HG02571 (cell line): ENCODE measurements at regions not wholly inside any gene's neighbourhood (a gene's known extent, or its start where the extent isn't known, plus 50 kb on each side); places are given as distances from the start of the nearest gene placed in this dataset.
"Not testable (repeated sequence)": the region's sequence is repeated elsewhere in the genome, so short reads cannot be mapped to it uniquely, and the experiment has no call there.

Experiments
- ATAC-seq: cut with Tn5 transposase; IDR thresholded peaks from one replicate; pipeline ENCODE4 v1.9.1; 2021; ENCODE audit warnings: mild to moderate bottlenecking, moderate library complexity; ENCODE audit not compliant: unreplicated experiment

DNA sequence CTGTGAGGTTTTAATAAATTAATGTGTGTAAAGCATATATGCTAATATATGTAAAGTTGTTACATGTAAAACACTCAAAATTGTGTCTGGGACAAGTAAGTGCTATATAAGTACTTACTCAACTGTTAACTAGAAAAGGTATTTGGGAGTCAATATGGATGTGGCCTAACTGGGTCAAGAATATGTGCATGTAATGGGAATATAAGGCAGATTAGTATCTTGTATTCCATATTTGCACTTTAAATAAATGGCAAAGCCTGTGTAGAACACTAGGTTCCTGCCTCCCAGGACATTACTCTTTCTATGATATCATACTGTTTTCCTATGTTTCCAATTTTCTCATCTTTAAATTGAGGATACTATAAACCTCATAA is 270.6 kb downstream of the FBXO8 start:
- ATAC-seq: no peak

GRCh38 chr4:174012135-174012885 is 271.2 kb downstream of the FBXO8 start:
- no peak for ATAC-seq

DNA sequence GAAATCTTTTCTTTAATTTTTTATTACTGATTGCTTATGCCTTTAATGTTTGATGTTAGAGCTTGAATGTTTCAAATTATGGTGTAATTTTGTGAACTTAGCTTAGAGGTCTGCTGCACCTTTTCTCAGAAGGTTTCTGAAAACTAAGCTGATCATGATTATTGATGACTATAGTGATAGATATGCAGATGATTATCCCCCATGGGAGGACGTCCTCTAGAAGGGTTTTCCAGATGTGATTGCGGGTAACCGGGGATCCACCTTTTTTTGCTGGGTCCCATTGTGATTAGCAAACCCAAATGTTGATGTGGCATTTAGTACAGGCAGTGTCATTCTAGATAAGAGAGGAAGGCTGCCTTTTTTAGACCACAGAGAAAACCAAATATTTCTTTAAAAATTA is 272.9 kb downstream of the FBXO8 start:
- ATAC-seq: no peak

- ATAC-seq: no peak
These were observed 273.6 kb downstream of the FBXO8 start for GRCh38 chr4:174009686-174010451.

- ATAC-seq: no peak
These were observed 278.0 kb downstream of the FBXO8 start for GRCh38 chr4:174005422-174005821.

DNA sequence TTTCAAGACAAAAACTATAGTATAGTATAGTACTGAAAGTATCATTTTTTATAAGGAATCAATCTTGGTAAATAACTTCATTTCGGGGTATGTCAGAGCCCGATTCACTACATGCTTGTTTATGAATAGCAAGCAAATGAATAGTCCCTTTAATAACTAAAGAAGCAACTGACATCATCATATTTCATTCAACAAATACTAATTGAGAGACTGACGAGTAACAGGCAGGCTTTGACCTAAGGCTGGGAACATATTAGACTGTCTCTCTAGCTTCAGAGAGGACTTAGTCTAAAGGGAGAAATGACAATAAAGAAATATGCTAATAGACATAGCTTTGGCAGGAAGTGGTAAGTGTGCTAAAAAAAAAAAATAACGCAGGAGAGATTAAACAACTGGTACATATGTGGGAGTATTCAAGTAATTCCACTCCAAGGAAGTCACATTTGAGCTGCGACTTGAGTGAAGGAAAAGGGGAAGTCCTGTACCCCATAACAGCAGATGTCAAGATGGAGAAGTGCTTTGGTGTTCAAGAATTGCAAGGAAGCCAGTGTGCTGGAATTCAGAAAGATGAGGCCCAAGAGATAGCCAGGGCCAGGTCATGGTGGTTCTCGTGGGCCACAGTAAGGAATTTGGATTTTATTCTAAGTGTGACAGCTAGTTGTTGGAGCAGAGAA is 284.9 kb downstream of the FBXO8 start:
- ATAC-seq: no peak

- ATAC-seq: not testable (repeated sequence)
These were observed 287.7 kb downstream of the FBXO8 start for GRCh38 chr4:173995779-173996178.

- no peak for ATAC-seq
These were observed 291.7 kb downstream of the FBXO8 start for GRCh38 chr4:173991814-173992213.

DNA sequence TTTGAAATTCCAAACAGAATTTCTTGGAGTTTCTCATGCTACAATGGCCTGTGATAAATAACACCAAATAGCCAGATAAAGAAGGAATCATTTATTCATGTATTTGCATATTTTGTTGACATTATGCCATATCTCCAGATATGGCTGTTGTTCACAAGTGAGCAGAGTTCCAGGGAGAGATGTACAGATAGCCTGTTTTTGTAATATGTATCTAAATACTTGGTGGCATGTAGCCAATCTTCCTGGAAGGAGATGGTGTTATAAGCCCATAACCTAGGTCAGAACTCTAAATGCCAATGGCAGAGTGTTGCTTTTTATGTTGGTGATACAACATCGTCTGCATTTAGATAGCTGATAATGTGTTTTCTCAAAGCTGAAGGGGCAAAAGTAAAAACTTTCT is 292.2 kb downstream of the FBXO8 start:
- no peak for ATAC-seq

GRCh38 chr4:173990869-173991210 is 292.6 kb downstream of the FBXO8 start:
- no peak for ATAC-seq

DNA sequence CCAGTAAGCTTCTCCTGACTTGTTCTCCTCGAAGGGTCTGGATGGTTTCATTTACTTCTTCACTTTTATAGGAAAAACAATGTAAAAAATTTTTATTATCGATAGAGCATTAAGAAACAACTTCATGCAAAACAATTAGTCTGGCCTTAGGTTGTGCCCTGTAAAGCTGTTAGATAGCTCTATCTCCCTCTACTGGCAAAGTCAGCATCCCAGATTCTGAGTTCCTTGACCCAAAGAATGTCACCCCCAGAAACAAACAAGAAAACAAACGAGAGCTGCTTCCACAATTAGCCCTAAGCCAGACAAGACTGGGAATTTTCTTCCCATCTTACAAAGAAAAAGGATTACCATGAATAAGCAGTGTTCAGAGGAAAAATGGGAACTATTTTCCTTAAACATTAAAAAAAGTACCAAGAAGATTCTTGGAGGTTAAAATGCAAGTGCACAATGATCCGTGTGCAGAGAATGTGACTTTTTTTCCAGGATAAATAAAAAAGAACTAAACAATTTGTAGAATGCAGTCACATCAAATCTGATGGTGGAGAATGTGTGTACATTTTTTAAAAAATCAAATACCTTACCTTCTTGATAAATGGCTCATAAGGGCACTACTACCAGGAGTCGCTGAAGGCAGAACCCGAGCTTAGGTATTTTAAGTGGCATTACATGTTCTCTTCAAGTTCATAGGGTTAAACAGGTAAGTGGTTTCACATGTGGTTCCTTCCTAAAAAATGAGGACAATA is 293.2 kb downstream of the FBXO8 start:
- ATAC-seq: no peak

- ATAC-seq: not testable (repeated sequence)
These were observed 319.9 kb downstream of the FBXO8 start for GRCh38 chr4:173963523-173963922.

- ATAC-seq: no peak
These were observed 323.1 kb downstream of the FBXO8 start for GRCh38 chr4:173960398-173960797.

DNA sequence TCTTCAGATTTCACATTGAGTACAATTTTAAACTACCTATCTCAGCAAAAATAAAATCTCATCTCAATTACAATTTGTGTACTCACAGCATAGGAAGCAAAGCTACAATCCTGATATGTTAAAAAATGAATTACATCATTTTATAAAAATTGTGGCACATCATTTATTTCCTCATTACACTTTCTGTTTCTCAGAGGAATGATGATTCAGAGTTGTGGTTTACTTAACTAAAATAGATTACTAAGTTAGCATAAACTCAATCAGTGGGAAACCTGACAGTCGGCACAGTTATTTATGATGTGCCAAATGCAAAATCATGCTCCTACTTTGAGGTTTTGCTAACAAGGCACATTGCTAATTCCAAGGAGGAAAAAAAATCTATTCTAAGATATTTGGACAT is 325.0 kb downstream of the FBXO8 start:
- ATAC-seq: no peak

- ATAC-seq: no peak
These were observed 339.9 kb downstream of the FBXO8 start for GRCh38 chr4:173943547-173943946.

GRCh38 chr4:173940146-173940545 is 343.3 kb downstream of the FBXO8 start:
- no peak for ATAC-seq

- no peak for ATAC-seq
These were observed 345.7 kb downstream of the FBXO8 start for GRCh38 chr4:173937631-173938270.

DNA sequence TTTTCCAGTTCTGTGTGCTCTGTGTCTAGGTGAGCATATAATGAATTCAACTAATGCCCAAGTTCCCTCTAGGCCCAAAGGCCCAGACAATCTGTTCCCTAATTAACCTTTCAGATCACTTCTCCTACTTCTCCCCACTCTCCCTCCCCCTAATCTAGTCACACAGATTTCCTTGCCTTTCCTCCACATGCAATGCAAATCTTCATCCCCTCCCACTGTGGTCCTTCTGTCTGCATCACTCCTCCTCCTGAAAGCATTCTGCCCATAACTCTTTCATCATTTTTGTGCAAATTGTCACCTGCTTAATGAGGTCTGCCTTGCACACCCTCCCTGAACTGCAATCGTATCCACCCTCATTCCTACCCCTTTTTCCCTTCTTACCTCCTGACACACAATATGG is 346.6 kb downstream of the FBXO8 start:
- no peak for ATAC-seq

GRCh38 chr4:173935622-173936405 is 347.7 kb downstream of the FBXO8 start:
- no peak for ATAC-seq
